Fibroblast of pulmonary artery (primary cell): ENCODE measurements at regions not wholly inside any gene's neighbourhood (a gene's known extent, or its start where the extent isn't known, plus 50 kb on each side); places are given as distances from the start of the nearest gene placed in this dataset.
"Not testable (repeated sequence)": the region's sequence is repeated elsewhere in the genome, so short reads cannot be mapped to it uniquely, and the experiment has no call there.

Source experiments
- DNase-seq: peaks from one replicate; pipeline ENCODE4 v3.0.0-alpha.2; 2010; ENCODE audit warnings: low read depth
- H3K4me3 ChIP-seq: replicated peaks from 2 replicates; pipeline ENCODE4 v1.5.1; 2011; ENCODE audit warnings: low read depth, mild to moderate bottlenecking, control low read depth, low read length, moderate library complexity
- TF ChIP-seq, protein P1 (sequence below): IDR thresholded peaks from 2 replicates; pipeline ENCODE4 v1.5.1; 2011; ENCODE audit warnings: mild to moderate bottlenecking, control low read depth, low read length, inconsistent platforms; ENCODE audit errors: missing control alignments

DNA sequence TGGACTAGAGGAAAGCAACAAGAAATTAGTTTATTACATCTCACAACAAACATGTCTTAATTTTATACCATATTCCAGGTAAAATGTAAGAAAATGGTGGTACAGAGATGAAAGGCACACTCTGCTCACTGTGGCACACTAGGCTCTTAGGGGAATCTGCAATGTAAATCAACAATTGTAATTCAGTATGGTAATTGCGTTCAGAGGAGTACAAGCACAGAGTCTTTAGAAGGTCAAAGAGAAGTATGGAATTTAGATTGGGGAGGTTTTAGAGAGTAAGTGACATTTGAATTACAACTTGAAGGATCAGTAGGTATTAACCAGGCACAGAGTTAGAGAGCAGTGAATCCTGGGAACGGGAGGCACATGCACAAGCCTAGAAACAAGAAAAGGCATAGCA is 694.0 kb upstream of the USP15 start:
- DNase-seq, result no peak
- no peak overlapping the region for H3K4me3 ChIP-seq
- TF ChIP-seq, protein P1, sequence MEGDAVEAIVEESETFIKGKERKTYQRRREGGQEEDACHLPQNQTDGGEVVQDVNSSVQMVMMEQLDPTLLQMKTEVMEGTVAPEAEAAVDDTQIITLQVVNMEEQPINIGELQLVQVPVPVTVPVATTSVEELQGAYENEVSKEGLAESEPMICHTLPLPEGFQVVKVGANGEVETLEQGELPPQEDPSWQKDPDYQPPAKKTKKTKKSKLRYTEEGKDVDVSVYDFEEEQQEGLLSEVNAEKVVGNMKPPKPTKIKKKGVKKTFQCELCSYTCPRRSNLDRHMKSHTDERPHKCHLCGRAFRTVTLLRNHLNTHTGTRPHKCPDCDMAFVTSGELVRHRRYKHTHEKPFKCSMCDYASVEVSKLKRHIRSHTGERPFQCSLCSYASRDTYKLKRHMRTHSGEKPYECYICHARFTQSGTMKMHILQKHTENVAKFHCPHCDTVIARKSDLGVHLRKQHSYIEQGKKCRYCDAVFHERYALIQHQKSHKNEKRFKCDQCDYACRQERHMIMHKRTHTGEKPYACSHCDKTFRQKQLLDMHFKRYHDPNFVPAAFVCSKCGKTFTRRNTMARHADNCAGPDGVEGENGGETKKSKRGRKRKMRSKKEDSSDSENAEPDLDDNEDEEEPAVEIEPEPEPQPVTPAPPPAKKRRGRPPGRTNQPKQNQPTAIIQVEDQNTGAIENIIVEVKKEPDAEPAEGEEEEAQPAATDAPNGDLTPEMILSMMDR, result no peak

DNA sequence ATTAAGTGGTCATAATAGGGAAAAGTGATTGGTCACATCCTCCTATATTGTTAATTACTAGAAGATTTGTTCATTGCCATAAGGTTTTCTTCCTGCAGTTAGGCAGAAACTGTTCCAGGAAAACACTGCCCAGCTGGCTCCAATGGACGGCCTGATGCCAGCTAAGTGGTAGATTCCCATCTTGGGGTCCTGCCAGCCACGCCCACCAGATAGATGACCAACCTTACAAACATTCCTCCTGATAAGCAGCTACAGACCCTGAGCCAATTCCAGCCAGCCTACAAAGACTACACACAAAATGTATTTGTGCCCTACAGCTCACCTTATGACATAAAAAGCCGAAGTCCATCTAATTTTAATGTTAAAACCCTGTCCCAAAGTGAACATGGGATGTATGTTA is 685.9 kb upstream of the USP15 start:
- no peak for DNase-seq
- TF ChIP-seq, protein P1, result no peak
- no peak overlapping the region for H3K4me3 ChIP-seq

DNA sequence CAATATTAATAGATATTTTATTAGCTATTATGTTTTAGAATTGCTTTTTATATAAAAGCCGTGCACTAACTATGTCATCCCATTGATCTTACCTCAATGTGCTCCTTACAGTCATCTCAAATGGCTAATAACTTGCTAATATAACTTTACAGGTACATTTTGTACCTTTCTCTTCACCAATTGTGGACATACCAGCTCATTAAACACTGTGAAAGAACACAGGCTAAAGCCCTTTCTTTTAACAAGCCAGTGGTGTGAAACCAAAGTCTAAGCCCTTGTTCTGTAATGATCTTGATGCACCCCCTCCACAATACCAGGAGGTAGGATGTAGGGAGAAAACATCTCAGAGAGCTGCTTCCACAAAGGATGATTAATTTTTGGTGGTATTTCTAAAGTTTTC is 675.3 kb upstream of the USP15 start:
- TF ChIP-seq, protein P1, result no peak
- H3K4me3 ChIP-seq, result no peak overlapping the region
- DNase-seq, result no peak

DNA sequence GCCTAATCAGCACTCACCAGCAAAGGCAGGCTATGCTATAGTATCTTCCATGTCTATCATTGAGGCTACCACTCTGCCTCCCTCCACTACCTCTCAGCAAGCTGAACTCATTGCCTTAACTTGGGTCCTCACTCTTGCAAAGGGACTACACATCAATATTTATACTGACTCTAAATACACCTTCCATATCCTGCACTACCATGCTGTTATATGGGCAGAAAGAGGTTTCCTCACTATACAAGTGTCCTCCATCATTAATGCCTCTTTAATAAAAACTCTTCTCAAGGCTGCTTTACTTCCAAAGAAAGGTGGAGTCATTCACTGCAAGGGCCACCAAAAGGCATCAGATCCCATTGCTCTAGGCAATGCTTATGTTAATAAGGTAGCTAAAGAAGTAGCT is 669.3 kb upstream of the USP15 start:
- not testable (repeated sequence) for H3K4me3 ChIP-seq, DNase-seq

DNA sequence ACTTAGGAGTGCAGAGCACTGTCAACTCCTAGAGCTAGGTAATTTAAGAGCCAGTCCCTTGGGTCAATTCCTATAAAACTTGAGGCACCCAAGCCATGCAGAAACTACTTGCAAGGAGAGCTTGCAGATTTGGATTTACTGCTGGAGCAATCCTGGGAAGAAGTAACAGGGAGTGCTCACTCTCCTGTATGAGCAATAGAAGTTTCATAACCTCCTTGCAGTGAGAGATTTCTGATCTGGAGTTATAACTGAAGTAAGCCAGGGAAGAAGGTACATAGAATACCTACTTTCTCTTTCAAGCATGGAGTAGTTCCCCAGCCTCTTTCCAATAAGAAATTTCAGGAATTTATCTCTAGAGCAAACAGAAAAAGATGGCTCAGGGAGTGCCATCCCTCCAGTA is 650.1 kb upstream of the USP15 start:
- TF ChIP-seq, protein P1, result no peak
- no peak for DNase-seq
- H3K4me3 ChIP-seq, result no peak overlapping the region

DNA sequence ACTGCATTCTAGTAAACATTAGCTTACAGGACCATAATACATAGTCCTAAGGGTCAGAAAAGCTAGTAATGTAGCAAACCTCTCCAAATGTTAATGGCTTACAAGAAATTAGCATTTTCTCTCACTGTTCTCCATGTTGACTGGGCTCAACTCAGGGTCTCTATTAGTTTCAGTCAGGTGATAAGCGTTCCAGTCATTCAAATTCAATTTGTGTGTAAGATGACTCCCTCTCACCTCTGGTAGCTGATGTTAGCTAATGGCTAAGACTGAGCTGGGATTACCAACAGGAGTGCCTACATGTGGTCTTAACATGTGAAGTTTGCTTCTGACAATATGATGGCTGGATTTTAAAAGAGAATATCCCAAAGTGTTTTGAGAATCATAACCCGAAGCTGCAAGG is 630.5 kb upstream of the USP15 start:
- no peak for DNase-seq
- TF ChIP-seq, protein P1, result no peak
- H3K4me3 ChIP-seq, result no peak overlapping the region

DNA sequence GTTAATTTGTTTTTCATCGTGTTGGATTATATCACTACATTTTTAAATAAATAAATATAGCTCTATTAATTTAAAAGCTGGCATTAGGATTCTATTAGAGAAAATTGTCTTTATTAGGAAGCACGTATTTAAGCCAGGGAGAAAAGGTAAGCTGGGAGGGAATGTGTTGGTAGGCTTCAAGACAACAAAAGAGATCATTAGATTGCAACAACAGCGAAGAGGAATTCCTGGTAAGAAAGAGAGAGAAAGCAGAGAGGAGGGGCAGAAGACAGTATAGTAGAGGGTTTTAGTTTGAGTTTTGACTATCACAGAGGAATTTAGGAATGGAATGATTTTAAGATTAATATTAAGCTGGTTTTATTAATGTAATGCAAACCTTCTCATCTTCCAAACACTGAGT is 613.6 kb upstream of the USP15 start:
- TF ChIP-seq, protein P1, result no peak
- no peak overlapping the region for H3K4me3 ChIP-seq
- no peak for DNase-seq

DNA sequence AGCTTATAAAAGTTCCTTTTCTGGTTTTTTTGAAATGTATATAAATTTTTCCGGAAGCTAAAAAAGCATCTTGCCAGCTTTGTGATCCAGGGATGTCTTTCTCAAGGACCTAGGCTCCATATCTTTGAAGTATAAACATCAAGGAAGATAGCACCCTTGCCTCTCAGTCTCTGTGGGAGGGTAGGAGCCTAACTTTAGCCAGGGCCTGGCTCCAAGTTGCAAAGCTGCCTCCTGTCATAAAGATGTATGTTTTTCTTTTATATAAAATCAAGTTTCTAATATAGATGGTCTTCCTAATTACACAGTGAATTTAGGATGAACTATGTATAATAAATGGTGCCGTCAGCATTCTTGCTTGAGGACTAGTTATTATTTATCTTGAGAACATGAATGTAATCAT is 612.6 kb upstream of the USP15 start:
- TF ChIP-seq, protein P1, result no peak
- no peak overlapping the region for H3K4me3 ChIP-seq
- DNase-seq, result no peak
